ENCODE measurements at regions not wholly inside any gene's neighbourhood (a gene's known extent, or its start where the extent isn't known, plus 50 kb on each side); places are given as distances from the start of the nearest gene placed in this dataset.

DNA sequence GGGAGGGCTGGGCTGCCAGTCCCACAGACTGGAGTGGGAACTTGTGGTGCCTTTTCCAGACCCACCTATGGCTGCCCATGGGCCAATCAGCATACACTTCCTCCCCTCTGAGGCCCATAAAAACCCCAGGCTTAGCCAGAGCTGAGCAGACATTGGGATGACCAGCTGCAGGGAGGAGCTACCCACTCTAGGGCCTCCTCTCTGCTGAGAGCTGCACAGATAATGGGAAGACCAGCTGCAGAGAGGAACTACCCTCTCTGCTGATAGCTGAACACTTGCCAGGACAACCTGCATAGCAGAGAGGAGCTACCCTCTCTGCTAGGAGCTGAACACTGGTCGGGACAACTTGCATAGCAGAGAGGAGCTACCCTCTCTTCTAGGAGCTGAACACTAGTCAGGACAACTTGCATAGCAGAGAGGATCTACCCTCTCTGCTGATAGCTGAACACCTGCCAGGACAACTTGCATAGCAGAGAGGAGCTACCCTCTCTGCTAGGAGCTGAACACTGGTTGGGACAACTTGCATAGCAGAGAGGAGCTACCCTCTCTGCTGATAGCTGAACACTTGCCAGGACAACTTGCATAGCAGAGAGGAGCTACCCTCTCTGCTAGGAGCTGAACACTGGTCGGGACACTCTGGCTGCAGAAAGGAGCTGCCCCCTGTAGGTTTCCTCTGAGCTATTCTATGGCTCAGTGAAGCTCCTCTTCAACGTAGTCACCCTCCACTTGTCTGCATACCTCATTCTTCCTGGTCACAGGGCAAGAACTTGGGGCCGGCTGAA lies 88.3 kb upstream of the CACUL1 start:
- in situ Hi-C loops (cut with HindIII; ENCODE audit: low sequenced_read_pairs): no loop called here
- H3K4me3 ChIP-seq (ENCODE audit: low read depth, low read length): no peak overlapping the region
- DNase-seq (ENCODE audit: low read depth): no peak
- TF ChIP-seq, protein P1, sequence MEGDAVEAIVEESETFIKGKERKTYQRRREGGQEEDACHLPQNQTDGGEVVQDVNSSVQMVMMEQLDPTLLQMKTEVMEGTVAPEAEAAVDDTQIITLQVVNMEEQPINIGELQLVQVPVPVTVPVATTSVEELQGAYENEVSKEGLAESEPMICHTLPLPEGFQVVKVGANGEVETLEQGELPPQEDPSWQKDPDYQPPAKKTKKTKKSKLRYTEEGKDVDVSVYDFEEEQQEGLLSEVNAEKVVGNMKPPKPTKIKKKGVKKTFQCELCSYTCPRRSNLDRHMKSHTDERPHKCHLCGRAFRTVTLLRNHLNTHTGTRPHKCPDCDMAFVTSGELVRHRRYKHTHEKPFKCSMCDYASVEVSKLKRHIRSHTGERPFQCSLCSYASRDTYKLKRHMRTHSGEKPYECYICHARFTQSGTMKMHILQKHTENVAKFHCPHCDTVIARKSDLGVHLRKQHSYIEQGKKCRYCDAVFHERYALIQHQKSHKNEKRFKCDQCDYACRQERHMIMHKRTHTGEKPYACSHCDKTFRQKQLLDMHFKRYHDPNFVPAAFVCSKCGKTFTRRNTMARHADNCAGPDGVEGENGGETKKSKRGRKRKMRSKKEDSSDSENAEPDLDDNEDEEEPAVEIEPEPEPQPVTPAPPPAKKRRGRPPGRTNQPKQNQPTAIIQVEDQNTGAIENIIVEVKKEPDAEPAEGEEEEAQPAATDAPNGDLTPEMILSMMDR (IDR thresholded peaks at IDR 0.05; ENCODE audit: low read depth, low read length, missing control alignments): no peak

DNA sequence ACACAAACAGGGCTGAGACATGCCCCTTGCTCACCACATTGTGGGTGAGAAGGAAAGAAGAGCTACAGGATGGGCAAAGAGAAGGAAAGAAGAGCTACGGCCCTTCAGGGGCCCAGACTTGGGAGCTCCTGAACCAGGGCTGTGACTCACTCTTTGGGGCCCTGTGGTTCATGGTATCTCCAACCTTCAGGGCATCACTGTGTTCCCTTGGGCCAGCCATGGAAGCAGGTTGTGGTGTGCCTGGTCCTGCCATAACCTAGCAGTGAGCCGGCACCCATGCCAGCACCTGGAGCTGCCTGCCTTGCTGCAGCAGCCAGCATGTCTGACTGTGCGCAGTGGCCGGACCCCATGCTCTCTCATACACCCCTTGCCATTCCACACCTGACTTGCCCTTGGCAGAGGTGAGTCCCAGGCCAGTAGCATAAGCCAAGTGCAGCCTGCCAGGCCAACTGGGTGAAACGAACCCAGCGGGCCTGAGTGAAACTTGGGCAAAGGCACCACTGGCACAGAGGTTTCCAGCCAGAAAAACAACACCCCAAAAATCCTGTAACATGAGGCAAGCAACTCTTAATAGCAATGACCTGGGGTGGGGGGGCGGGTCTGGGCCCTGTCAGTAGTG lies 89.0 kb upstream of the CACUL1 start:
- no peak for DNase-seq (ENCODE audit: low read depth)
- no peak overlapping the region for H3K4me3 ChIP-seq (ENCODE audit: low read depth, low read length)
- TF ChIP-seq, protein P1 (IDR thresholded peaks at IDR 0.05; ENCODE audit: low read depth, low read length, missing control alignments): no peak
- in situ Hi-C loops (cut with HindIII; ENCODE audit: low sequenced_read_pairs): no loop called here

DNA sequence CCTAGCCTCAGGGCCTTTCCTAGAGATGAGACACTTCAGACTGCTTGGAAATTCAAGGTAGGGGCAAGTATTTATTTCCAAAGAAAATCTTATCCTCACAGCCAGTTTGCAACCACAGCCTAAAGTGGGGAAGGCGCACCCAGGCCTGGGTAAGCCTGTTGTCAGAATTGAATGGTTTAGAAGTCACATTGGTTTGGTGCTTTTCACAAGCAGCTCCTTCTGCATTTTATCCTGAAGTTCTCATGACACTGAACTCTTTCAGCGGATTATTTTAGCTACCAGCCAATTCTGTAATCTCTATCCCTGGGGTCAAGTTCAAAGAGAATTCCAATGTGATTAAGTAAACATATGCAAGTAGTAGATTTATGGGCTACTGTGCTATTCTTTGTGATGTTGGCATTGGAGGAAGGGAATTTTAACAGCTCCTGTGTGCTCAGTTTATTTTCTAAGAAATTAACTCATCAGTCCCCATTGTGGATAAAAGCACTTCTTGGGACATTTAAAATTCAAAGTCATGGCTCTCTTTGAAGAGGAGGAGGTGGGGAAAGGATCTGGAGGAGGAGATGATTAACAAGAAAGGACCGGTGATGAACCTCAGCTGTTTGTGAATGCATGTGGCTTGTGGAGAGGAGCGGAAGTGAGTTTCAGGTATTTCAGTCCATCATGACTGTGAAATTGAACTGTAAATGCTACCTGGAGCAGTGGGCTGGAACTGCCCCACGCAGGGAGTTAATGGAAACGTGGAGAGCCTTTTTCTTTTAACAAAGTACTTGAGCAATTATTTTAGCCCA lies 90.2 kb upstream of the CACUL1 start:
- H3K4me3 ChIP-seq (ENCODE audit: low read depth, low read length): no peak overlapping the region
- TF ChIP-seq, protein P1 (IDR thresholded peaks at IDR 0.05; ENCODE audit: low read depth, low read length, missing control alignments): no peak
- DNase-seq (ENCODE audit: low read depth): no peak
- in situ Hi-C loops (cut with HindIII; ENCODE audit: low sequenced_read_pairs): no loop called here

DNA sequence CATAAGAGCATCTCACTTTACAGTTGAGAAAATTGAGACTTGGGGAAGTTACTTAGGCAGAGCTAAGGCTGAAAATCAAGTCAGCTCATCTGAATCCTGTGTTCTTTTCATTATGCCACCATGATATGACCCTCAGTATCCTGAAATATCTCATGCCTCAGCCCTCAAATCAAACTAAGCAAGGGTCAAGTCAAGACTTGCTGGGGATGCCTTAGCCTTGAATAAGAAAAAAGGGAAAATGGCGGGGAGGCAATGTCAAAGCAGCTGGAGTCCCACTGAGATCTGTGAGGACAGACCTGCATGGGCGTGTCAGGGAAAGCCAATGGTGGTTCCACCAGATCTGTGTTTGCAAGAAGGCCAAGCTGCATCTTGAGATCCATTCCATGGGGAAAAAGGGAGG lies 91.0 kb upstream of the CACUL1 start:
- no peak for DNase-seq (ENCODE audit: low read depth)
- in situ Hi-C loops (cut with HindIII; ENCODE audit: low sequenced_read_pairs): no loop called here
- TF ChIP-seq, protein P1 (IDR thresholded peaks at IDR 0.05; ENCODE audit: low read depth, low read length, missing control alignments): no peak
- no peak overlapping the region for H3K4me3 ChIP-seq (ENCODE audit: low read depth, low read length)

DNA sequence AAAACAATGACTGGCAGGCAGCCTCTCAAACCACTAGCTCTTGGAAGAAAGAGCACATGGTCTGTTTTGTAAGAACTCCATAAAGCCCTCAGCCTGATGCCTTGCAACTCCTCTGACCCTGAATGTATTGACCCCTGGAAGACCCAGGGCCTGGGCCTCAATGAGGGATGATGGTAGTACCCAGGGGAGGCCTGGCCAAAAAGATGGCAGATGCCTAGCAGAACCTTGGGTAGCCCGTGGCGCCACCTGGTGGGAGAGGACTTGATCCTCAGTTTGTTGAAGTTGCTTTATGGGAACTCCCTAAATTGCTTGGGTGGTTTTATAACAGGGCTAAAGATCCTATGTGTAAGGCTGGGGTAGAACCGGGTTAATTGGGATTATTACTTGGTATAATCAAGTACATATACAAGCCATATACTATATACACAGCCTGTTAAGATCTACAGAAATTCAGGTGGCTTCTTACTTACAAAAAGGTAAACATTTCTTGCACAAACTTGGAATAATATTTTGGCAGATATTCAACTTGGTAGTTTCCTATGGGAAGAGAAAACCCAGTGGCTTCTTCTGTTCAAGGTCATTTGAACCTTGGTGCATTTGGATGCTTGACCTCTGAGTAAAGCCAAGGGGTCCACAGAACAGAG lies 95.8 kb upstream of the CACUL1 start:
- peak; percentile 5 for DNase-seq (ENCODE audit: low read depth)
- in situ Hi-C loops (cut with HindIII; ENCODE audit: low sequenced_read_pairs): no loop called here
- no peak overlapping the region for H3K4me3 ChIP-seq (ENCODE audit: low read depth, low read length)
- TF ChIP-seq, protein P1 (IDR thresholded peaks at IDR 0.05; ENCODE audit: low read depth, low read length, missing control alignments): peak; percentile 62

Measured in astrocyte of the cerebellum (primary cell).